NCI-H82 (cell line): ENCODE measurements at regions not wholly inside any gene's neighbourhood (a gene's known extent, or its start where the extent isn't known, plus 50 kb on each side); places are given as distances from the start of the nearest gene placed in this dataset.

Source experiments
- DNase-seq: peaks from one replicate; lab custom pipeline; 2025; lab: John Stamatoyannopoulos, UW

- no peak for DNase-seq
Observed at GRCh38 chr12:82174383-82174782, 183.8 kb downstream of the CCDC59 start.

- no peak for DNase-seq
Observed at GRCh38 chr12:82149045-82149444, 209.1 kb downstream of the CCDC59 start.

GRCh38 chr12:82146740-82147139 is 211.4 kb downstream of the CCDC59 start:
- DNase-seq, result no peak

GRCh38 chr12:82144505-82144904 is 213.7 kb downstream of the CCDC59 start:
- no peak for DNase-seq

- DNase-seq, result no peak
Observed at GRCh38 chr12:82132390-82132789, 225.8 kb downstream of the CCDC59 start.

- no peak for DNase-seq
Observed at GRCh38 chr12:82130762-82131161, 227.4 kb downstream of the CCDC59 start.

- DNase-seq, result peak; percentile 26
Observed at GRCh38 chr12:82124711-82125380, 233.3 kb downstream of the CCDC59 start.

- DNase-seq, result no peak
Observed at GRCh38 chr12:82121545-82121944, 236.6 kb downstream of the CCDC59 start.

GRCh38 chr12:82120901-82121300 is 237.3 kb downstream of the CCDC59 start:
- no peak for DNase-seq

GRCh38 chr12:82109243-82109642 is 248.9 kb downstream of the CCDC59 start:
- no peak for DNase-seq

- no peak for DNase-seq
Observed at GRCh38 chr12:82108615-82109014, 249.6 kb downstream of the CCDC59 start.

- no peak for DNase-seq
Observed at GRCh38 chr12:82099216-82099615, 259.0 kb downstream of the CCDC59 start.

GRCh38 chr12:82097877-82098276 is 260.3 kb downstream of the CCDC59 start:
- no peak for DNase-seq

GRCh38 chr12:82097438-82097837 is 260.7 kb downstream of the CCDC59 start:
- no peak for DNase-seq

- peak; percentile 60 for DNase-seq
Observed at GRCh38 chr12:82090165-82090564, 268.0 kb downstream of the CCDC59 start.

GRCh38 chr12:82089369-82090121 is 268.6 kb downstream of the CCDC59 start:
- no peak for DNase-seq

- DNase-seq, result no peak
Observed at GRCh38 chr12:82082501-82082900, 275.7 kb downstream of the CCDC59 start.

- no peak for DNase-seq
Observed at GRCh38 chr12:82069931-82070514, 288.2 kb downstream of the CCDC59 start.

GRCh38 chr12:82058197-82058596 is 299.0 kb upstream of the PPFIA2 start:
- no peak for DNase-seq

- DNase-seq, result no peak
Observed at GRCh38 chr12:82057770-82058169, 298.6 kb upstream of the PPFIA2 start.

- no peak for DNase-seq
Observed at GRCh38 chr12:82055391-82055790, 296.2 kb upstream of the PPFIA2 start.

- DNase-seq, result no peak
Observed at GRCh38 chr12:82054566-82054965, 295.4 kb upstream of the PPFIA2 start.

- no peak for DNase-seq
Observed at GRCh38 chr12:82047446-82047845, 288.3 kb upstream of the PPFIA2 start.
